HEK293T (cell line): ENCODE measurements at regions not wholly inside any gene's neighbourhood (a gene's known extent, or its start where the extent isn't known, plus 50 kb on each side); places are given as distances from the start of the nearest gene placed in this dataset.
"Not testable (repeated sequence)": the region's sequence is repeated elsewhere in the genome, so short reads cannot be mapped to it uniquely, and the experiment has no call there.

Experiments
- CTCF ChIA-PET: fragments of 350-600 bp; formaldehyde crosslinking; extraction: SDS; loops from one replicate; lab custom pipeline; 2021; ENCODE audit warnings: antibody characterized with exemption, inconsistent platforms; lab: Yijun Ruan, JAX
- POLR2A ChIA-PET: fragments of 350-600 bp; formaldehyde crosslinking; extraction: SDS; loops from one replicate; lab custom pipeline; 2020; ENCODE audit warnings: antibody characterized with exemption, inconsistent platforms; lab: Yijun Ruan, JAX
- DNase-seq: peaks from one replicate; pipeline ENCODE4 v3.0.0; 2012; ENCODE audit warnings: mixed read lengths; ENCODE audit errors: extremely low spot score
- ARNT ChIP-seq: fragments of 450-650 bp; IDR thresholded peaks from 2 replicates; pipeline ENCODE4 v1.6.1; 2017; ENCODE audit warnings: mild to moderate bottlenecking
- BHLHE40 ChIP-seq: fragments of 450-650 bp; IDR thresholded peaks from 2 replicates; pipeline ENCODE4 v1.6.1; 2016; ENCODE audit warnings: mild to moderate bottlenecking, moderate library complexity, borderline replicate concordance
- CTBP1 ChIP-seq: fragments of 450-650 bp; IDR thresholded peaks from 2 replicates; pipeline ENCODE4 v1.6.1; 2016; ENCODE audit warnings: borderline replicate concordance
- ELF4 ChIP-seq: fragments of 450-650 bp; IDR thresholded peaks from 2 replicates; pipeline ENCODE4 v1.6.1; 2017; ENCODE audit warnings: antibody characterized with exemption
- FOXA1 ChIP-seq: fragments of 450-650 bp; IDR thresholded peaks from 2 replicates; pipeline ENCODE4 v1.6.1; 2016; ENCODE audit warnings: mild to moderate bottlenecking
- FOXK2 ChIP-seq: fragments of 450-650 bp; IDR thresholded peaks from 2 replicates; pipeline ENCODE4 v1.6.1; 2016; ENCODE audit warnings: mild to moderate bottlenecking
- FOXM1 ChIP-seq: fragments of 450-650 bp; IDR thresholded peaks from 2 replicates; pipeline ENCODE4 v1.6.1; 2017; ENCODE audit warnings: mild to moderate bottlenecking, borderline replicate concordance
- HDGF ChIP-seq: fragments of 450-650 bp; IDR thresholded peaks from 2 replicates; pipeline ENCODE4 v1.6.1; 2017; ENCODE audit warnings: antibody characterized with exemption, borderline replicate concordance
- L3MBTL2 ChIP-seq: fragments of 450-650 bp; conservative IDR thresholded peaks from 2 replicates; pipeline ENCODE4 v1.6.1; 2016; ENCODE audit warnings: mild to moderate bottlenecking
- LEF1 ChIP-seq: fragments of 450-650 bp; IDR thresholded peaks from 2 replicates; pipeline ENCODE4 v1.6.1; 2017; ENCODE audit warnings: mild to moderate bottlenecking, borderline replicate concordance
- NFRKB ChIP-seq: fragments of 450-650 bp; IDR thresholded peaks from 2 replicates; pipeline ENCODE4 v1.6.1; 2016; ENCODE audit warnings: mild to moderate bottlenecking, moderate library complexity
- SP1 ChIP-seq: fragments of 450-650 bp; IDR thresholded peaks from 2 replicates; pipeline ENCODE4 v1.6.1; 2017
- SUZ12 ChIP-seq: fragments of 450-650 bp; IDR thresholded peaks from 2 replicates; pipeline ENCODE4 v1.6.1; 2016; ENCODE audit warnings: mild to moderate bottlenecking
- TARDBP ChIP-seq: fragments of 450-650 bp; IDR thresholded peaks from 2 replicates; pipeline ENCODE4 v1.6.1; 2016
- ZNF384 ChIP-seq: fragments of 450-650 bp; IDR thresholded peaks from 2 replicates; pipeline ENCODE4 v1.6.1; 2016
- TF ChIP-seq, protein P1 (sequence below): fragments of 450-650 bp; IDR thresholded peaks from 2 replicates; pipeline ENCODE4 v1.6.1; 2016

DNA sequence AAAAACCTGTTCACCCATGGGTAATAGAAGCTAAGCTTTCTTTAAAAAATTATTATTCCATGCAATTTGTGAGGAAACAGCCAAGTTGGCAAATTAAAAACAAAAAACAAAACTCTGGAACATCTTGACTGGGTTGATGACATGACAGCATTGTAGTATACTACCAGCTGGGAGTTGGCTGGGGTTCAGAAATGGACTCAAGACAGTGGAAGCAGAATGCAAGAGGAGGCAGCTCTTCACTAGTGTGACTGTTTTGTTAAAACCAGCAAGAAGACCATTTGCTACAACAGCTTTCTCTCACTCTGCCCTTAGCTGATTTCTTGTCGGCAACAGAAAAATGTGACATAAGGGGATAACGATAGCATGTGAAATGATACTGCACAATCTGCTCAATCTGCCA, 1298.9 kb upstream of the ADGRL4 start:
- no peak for TF ChIP-seq FOXK2
- no peak for TF ChIP-seq SP1
- no peak for TF ChIP-seq ARNT
- TF ChIP-seq, protein P1, sequence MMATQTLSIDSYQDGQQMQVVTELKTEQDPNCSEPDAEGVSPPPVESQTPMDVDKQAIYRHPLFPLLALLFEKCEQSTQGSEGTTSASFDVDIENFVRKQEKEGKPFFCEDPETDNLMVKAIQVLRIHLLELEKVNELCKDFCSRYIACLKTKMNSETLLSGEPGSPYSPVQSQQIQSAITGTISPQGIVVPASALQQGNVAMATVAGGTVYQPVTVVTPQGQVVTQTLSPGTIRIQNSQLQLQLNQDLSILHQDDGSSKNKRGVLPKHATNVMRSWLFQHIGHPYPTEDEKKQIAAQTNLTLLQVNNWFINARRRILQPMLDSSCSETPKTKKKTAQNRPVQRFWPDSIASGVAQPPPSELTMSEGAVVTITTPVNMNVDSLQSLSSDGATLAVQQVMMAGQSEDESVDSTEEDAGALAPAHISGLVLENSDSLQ: no peak
- no peak for TF ChIP-seq SUZ12
- TF ChIP-seq ELF4: no peak
- TF ChIP-seq TARDBP: no peak
- TF ChIP-seq FOXM1: no peak
- no peak for TF ChIP-seq BHLHE40
- no peak for DNase-seq
- POLR2A ChIA-PET: no interaction called here
- CTCF ChIA-PET: no interaction called here

DNA sequence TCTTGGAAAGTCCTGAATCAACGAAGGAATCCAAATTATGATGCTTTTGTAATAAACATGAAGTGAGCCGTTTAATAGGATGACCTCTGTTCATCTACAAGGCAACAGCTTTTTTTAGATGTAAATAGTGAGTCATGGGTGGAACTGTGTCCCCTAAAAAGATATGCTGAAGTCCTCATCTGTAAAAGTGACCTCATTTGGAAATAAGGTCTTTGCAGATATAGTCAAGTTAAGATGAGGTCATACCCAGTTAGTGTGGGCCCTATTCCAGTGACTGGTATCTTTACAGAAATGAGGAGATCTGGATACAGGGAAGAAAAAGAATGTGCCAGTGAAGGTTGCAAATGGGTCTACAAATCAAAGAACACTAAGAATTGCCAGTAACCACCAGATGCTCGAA, 1287.3 kb upstream of the ADGRL4 start:
- ChIA-PET CTCF (no interaction called here), POLR2A (no interaction called here)
- TF ChIP-seq L3MBTL2 (no peak), SUZ12 (no peak), BHLHE40 (no peak)
- TF ChIP-seq, protein P1: no peak
- DNase-seq: no peak

DNA sequence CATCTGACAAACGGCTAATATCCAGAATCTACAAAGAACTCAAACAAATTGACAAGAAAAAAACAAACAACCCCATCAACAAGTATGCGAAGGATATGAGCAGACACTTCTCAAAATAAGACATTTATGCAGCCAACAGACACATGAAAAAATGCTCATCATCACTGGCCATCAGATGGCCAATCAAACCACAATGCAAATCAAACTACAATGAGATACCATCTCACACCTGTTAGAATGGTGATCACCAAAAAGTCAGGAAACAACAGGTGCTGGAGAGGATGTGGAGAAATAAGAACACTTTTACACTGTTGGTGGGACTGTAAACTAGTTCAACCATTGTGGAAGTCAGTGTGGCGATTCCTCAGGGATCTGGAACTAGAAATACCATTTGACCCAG, 1282.2 kb upstream of the ADGRL4 start:
- POLR2A ChIA-PET, CTCF ChIA-PET, DNase-seq: not testable (repeated sequence)

DNA sequence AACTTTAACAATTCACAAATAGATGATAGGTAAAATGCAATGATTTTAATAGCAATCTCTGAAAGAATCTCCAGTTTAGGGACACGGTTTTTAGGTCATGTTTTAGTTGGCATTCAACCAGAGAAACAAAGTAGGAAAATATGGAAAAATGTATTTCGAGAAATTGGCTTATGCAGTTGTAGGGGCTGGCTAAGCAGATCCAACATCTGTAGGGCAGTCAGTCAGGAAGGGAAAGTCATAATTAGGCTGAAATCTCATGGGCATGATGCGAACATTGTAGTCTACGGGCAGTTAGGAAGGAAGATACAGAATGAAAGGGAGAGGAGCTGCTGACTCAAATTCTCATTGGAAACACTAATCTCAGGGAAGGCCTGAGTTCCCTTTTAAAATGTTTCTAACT, 1276.0 kb upstream of the ADGRL4 start:
- CTCF ChIA-PET: no interaction called here
- no peak for DNase-seq
- TF ChIP-seq TARDBP (no peak), FOXA1 (no peak), ZNF384 (no peak), ELF4 (no peak), LEF1 (no peak), NFRKB (no peak), SUZ12 (no peak), BHLHE40 (no peak), L3MBTL2 (no peak)
- POLR2A ChIA-PET: no interaction called here

DNA sequence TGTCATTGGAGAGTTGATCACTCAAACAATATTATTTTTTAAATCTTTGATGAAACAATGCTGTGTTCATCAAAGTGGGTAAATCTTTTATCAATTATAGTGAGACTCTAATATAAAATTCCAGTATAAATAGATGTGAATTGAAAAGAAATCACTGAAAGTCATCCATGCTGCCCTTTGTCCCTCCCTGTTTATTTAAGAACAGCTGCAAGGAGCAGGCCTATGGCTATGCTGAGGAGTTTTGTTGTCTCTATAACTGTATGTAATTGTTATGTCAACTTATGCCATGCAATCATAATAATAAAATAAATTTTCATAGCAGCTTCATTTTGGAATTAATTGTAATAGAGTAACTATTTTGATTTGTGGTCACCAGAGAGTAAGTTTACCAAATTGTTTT, 1272.4 kb upstream of the ADGRL4 start:
- ChIA-PET CTCF (no interaction called here), POLR2A (no interaction called here)
- no peak for TF ChIP-seq CTBP1
- no peak for TF ChIP-seq SUZ12
- no peak for TF ChIP-seq LEF1
- TF ChIP-seq FOXA1: no peak
- TF ChIP-seq ARNT: no peak
- TF ChIP-seq TARDBP: no peak
- no peak for TF ChIP-seq L3MBTL2
- no peak for TF ChIP-seq SP1
- TF ChIP-seq HDGF: no peak
- DNase-seq: no peak

DNA sequence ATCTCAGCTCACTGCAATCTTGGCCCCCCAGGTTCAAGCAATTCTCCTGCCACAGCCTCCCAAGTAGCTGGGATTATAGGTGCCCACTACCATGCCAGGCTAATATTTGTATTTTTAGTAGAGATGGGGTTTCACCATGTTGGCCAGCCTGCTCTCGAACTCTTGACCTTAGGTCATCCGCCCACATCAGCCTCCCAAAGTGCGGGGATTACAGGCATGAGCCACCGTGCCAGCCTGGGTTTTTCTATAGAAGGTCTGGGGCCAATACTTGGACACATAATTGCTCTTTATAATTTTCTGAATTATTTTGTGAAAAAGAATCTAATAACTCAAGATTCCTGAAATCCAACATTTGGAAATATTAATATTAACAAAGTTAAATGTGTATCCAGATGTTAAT, 1267.7 kb upstream of the ADGRL4 start:
- DNase-seq: no peak
- TF ChIP-seq ELF4: no peak
- no peak for TF ChIP-seq FOXK2
- no peak for TF ChIP-seq BHLHE40
- no peak for TF ChIP-seq CTBP1
- TF ChIP-seq HDGF: no peak
- TF ChIP-seq ZNF384: no peak
- no peak for TF ChIP-seq FOXA1
- TF ChIP-seq TARDBP: no peak
- no peak for TF ChIP-seq SUZ12
- no peak for TF ChIP-seq SP1
- TF ChIP-seq ARNT: no peak
- no peak for TF ChIP-seq LEF1
- TF ChIP-seq L3MBTL2: no peak
- ChIA-PET CTCF (no interaction called here), POLR2A (no interaction called here)

DNA sequence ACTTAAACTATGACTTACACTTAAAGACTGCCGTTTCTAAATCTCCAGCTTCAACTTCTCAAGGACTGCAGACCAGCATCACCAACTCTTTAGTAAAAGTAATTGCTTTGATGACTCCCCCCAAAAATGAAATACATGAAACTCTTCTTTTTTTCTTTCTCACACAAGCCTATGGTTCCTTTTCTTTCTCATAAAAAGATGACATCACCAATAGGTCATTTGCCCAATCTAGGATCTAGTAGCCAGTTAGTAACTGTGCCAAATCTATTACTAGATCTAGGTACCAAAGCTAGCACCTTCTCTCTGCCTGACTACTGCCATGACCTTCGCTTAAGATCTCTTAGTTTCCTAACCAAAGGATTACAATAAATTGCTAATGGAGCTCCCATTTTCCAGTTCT, 1266.0 kb upstream of the ADGRL4 start:
- ChIA-PET POLR2A (no interaction called here), CTCF (interaction anchor here (0.6 kb wide), 1 partner anchor 171 kb away, joined by 3 read pairs; no protein-coding TSS in a partner anchor)
- TF ChIP-seq ZNF384 (no peak), CTBP1 (no peak), FOXA1 (no peak), BHLHE40 (no peak), ARNT (no peak), L3MBTL2 (no peak), FOXM1 (no peak), SUZ12 (no peak), SP1 (no peak), TARDBP (no peak), HDGF (no peak), NFRKB (no peak), FOXK2 (no peak)
- TF ChIP-seq, protein P1: no peak
- DNase-seq: no peak
